HG03175 (cell line): ENCODE measurements at regions not wholly inside any gene's neighbourhood (a gene's known extent, or its start where the extent isn't known, plus 50 kb on each side); places are given as distances from the start of the nearest gene placed in this dataset.
"Not testable (repeated sequence)": the region's sequence is repeated elsewhere in the genome, so short reads cannot be mapped to it uniquely, and the experiment has no call there.

Experiments used
- ATAC-seq: cut with Tn5 transposase; IDR thresholded peaks from one replicate; pipeline ENCODE4 v1.9.1; 2021; ENCODE audit warnings: mild to moderate bottlenecking, moderate library complexity; ENCODE audit not compliant: unreplicated experiment

- ATAC-seq = no peak
Observed at GRCh38 chr1:95734560-95734959, 500.6 kb downstream of the RWDD3 start.

DNA sequence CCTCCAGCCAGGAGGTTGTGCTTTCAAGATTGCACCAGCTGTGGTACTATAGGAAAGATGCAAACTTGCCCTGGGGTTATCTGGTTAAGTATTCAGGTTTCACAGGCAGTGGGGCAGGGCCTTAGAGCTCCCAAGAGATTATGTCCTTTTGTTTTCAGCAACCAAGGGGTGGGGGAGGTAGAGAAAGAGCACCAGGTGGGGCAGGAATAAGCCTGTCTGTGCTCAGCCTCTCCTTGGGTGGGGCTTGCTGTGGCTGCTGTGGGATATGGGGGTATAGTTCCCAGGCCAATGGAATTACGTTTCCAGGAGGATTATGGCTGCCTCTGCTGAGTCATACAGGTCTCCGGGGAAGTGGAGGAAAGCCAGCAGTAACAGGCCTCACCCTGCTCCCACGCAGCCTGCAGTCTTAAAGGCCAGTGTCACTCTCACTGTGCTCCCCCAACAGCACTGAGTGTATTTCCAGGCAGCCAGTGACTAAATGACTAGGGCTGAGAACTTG lies 508.6 kb downstream of the RWDD3 start:
- no peak for ATAC-seq

GRCh38 chr1:95744731-95745130 lies 510.7 kb downstream of the RWDD3 start:
- ATAC-seq = no peak

GRCh38 chr1:95752515-95753381 lies 518.7 kb downstream of the RWDD3 start:
- ATAC-seq = no peak

- no peak for ATAC-seq
Observed at GRCh38 chr1:95753382-95754016, 519.5 kb downstream of the RWDD3 start.

GRCh38 chr1:95754412-95754811 lies 520.4 kb downstream of the RWDD3 start:
- no peak for ATAC-seq

GRCh38 chr1:95766036-95766435 lies 532.0 kb downstream of the RWDD3 start:
- ATAC-seq = no peak

- ATAC-seq = no peak
Observed at GRCh38 chr1:95770581-95770980, 536.6 kb downstream of the RWDD3 start.

DNA sequence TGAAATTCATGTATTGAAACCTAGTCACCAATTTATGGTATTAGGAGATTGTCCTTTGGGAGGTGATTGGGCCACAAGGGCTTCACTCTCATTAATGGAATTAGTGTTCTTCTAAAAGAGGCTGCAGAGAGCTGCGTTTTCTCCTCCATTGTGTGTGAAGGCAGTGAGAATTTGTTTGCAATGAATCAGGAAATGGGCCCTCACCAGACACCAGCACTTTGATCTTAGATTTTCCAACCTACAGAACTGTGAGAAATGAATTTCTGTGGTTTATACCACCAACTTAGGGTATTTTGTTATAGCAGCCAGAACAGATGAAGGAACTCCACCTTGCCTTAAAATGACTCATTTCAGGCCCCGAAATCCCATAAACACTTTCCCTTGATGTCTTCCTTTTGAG lies 544.2 kb downstream of the RWDD3 start:
- no peak for ATAC-seq

DNA sequence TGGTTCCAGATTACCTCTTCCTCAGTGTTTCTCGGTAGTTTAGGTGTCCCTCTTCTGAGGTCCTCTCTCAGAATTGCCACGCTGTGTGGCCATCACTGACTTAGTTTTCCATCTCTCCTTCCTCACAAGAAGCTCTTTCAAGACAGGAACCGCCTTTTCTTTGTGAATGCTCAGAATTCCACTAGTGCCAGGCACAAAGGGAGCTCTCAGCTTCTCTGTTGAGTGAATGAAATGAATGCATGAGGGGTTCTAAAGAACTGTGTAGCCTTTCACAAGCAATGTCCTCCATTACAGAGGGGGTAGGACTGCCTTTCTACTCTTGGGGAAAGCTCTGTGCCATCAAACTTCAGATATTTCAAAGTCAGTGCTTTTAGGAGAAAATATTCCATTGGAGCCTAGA lies 546.8 kb downstream of the RWDD3 start:
- ATAC-seq = no peak

DNA sequence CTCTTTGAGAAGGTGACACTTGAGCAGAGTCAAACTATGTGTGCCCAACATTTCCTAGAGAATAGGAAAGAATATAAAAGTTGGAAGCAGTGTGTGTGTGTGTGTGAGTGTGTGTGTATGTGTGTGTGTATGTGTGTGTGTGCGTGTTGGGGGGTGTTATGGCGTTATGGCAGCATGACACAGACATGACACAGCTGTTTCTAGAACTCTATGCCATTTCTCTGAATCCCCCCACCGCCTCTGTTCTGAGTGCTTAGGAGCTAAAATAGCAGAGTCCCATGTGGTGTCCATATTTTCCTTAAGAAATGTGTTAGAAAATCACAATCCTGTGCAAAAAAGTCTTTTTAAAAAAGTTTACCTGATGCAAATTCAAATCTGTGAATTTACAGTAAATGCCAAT lies 556.1 kb downstream of the RWDD3 start:
- no peak for ATAC-seq

DNA sequence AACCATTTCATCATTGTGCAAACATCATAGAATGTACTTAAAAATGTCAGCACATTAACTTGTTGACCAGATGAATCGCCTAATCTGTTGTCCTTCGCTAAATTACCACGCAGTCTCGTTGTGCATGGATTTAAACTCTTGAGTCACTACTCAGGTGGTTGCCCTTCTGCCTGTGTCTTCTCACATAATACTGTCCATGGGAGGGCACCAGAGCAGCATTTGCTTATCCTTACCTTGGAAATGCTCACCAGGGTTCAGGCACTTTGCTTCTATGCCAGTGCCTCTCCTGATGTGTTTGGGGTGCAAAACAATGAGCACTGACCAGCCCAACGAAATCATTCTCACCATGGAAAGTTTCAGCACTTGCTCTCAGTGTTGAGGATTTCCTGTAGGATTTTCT lies 559.9 kb downstream of the RWDD3 start:
- no peak for ATAC-seq

GRCh38 chr1:95797761-95798160 lies 563.8 kb downstream of the RWDD3 start:
- ATAC-seq = not testable (repeated sequence)

DNA sequence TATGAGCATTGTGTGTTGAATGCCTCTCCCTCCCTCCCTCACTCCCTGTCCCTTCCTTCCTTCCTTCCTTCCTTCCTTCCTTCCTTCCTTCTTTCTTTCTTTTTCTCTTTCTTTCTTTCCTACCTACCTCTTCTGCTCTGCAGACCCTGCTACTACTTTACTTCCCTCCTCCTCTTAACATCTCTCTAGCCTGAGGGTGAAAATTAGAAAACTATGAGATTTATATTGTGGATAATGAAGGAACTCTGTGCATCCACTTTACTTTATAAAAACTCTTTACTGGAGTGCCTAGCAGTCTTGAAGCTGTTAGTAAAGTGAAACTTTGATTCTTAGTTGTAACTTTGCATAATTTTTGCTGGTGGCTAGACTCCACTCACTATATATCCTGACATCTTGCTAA lies 572.2 kb downstream of the RWDD3 start:
- ATAC-seq = no peak

DNA sequence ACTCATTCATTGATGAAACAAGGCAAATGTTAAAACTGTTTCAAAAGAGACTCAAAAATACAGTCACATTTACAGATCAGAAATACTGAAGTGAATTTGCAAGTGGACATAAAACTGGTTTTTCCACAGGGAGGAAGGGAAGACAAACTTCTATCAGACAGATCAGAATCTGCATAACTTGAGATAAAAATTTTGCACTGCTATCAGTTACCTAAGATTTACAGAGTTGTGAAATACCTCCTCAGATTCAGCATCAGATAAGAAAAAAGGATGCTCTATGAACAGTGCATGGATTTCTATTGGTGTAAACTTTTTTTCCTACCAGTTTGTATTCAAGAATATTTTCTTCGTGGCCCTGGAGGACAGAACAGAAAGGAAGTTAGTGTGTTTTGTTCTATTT lies 575.4 kb downstream of the RWDD3 start:
- ATAC-seq = no peak

DNA sequence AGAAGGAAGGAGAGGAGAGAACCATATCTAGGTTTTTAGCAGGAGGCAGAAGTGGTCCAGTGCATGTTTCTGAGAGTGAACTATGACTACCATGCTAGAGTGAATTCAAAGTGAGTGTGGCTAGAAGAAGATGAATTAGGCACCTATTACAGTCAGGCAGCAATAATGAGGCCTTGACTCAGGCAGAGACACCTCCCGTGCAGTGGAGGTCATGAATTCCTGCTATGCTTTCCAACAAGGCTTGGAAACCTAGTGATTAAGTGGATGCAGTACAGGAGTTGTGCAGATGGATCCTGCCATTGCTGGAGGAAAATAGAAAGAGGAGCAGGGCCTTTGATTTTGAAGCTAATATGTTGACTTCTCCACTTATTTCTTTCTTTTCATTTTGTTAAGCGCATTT lies 581.5 kb downstream of the RWDD3 start:
- no peak for ATAC-seq

GRCh38 chr1:95829556-95829955 lies 595.5 kb downstream of the RWDD3 start:
- ATAC-seq = no peak

- no peak for ATAC-seq
Observed at GRCh38 chr1:95832370-95832769, 598.4 kb downstream of the RWDD3 start.

- ATAC-seq = no peak
Observed at GRCh38 chr1:95849439-95849838, 615.4 kb downstream of the RWDD3 start.

- no peak for ATAC-seq
Observed at GRCh38 chr1:95850165-95850649, 616.2 kb downstream of the RWDD3 start.

- ATAC-seq = no peak
Observed at GRCh38 chr1:95850763-95851162, 616.8 kb downstream of the RWDD3 start.

DNA sequence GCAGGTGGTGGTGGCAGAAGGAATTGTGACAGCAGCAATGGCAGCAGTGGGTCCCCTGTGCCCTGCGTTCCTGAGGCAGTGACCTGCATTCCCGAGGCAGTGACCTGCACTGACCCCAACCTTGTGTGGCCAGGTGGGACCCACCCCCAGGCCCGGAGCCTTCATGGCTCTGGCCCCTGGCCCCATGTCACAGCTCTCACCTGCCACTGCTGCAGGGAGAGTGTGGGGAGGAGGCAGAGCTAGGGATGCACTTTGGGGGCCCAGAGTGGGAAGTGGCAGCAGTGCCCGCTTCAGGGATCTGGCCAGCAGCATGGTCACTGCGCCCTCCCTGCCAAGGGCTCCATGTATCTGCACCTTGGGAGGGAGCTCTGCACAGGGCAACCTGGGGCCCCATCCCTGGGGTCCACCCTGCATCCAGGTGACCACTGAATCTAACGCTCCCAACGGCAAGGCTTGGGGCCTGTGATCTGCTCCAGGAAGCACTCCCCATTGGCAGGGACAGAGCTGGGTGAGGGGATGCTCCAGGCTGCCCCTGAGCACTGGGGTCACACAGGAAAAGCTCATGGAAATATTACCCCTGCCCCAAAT lies 618.6 kb downstream of the RWDD3 start:
- ATAC-seq = no peak
